HEK293 (cell line): ENCODE measurements at regions not wholly inside any gene's neighbourhood (a gene's known extent, or its start where the extent isn't known, plus 50 kb on each side); places are given as distances from the start of the nearest gene placed in this dataset.

Experiments
- PATZ1 ChIP-seq: fragments of 450-650 bp; formaldehyde crosslinking; IDR thresholded peaks from 2 replicates; pipeline ENCODE4 v1.5.1; 2016; ENCODE audit warnings: missing biosample characterization, missing genetic modification characterization
- PBX3 ChIP-seq: sonication (generic); formaldehyde crosslinking; IDR thresholded peaks from 2 replicates; pipeline ENCODE4 v1.8.1; 2022; ENCODE audit warnings: mild to moderate bottlenecking, moderate library complexity, missing genetic modification reagents
- REST ChIP-seq: fragments of 450-650 bp; formaldehyde crosslinking; IDR thresholded peaks from 2 replicates; pipeline ENCODE4 v1.5.1; 2016; ENCODE audit warnings: missing biosample characterization, missing genetic modification characterization
- TCF7L2 ChIP-seq: IDR thresholded peaks from 2 replicates; pipeline ENCODE4 v1.6.1; 2011; ENCODE audit warnings: low read depth, mild to moderate bottlenecking, inconsistent platforms, low read length, moderate library complexity, borderline replicate concordance
- YY1 ChIP-seq: fragments of 450-650 bp; formaldehyde crosslinking; IDR thresholded peaks from 2 replicates; pipeline ENCODE4 v1.5.1; 2018; ENCODE audit warnings: missing biosample characterization, missing genetic modification characterization
- ZBTB1 ChIP-seq: fragments of 450-650 bp; formaldehyde crosslinking; IDR thresholded peaks from 2 replicates; pipeline ENCODE4 v1.5.1; 2016; ENCODE audit warnings: missing biosample characterization, missing genetic modification characterization
- ZNF324 ChIP-seq: fragments of 450-650 bp; formaldehyde crosslinking; IDR thresholded peaks from 2 replicates; pipeline ENCODE4 v1.5.1; 2016; ENCODE audit warnings: missing biosample characterization, missing genetic modification characterization
- ZNF501 ChIP-seq: fragments of 450-650 bp; formaldehyde crosslinking; IDR thresholded peaks from 2 replicates; pipeline ENCODE4 v1.5.1; 2016; ENCODE audit warnings: missing biosample characterization, missing genetic modification characterization
- ZNF549 ChIP-seq: fragments of 450-650 bp; IDR thresholded peaks from 2 replicates; pipeline ENCODE4 v1.5.1; 2018; ENCODE audit warnings: missing biosample characterization, missing genetic modification characterization, mild to moderate bottlenecking, inconsistent platforms, moderate library complexity
- ZNF558 ChIP-seq: fragments of 450-650 bp; formaldehyde crosslinking; IDR thresholded peaks from 2 replicates; pipeline ENCODE4 v1.5.1; 2016; ENCODE audit warnings: missing biosample characterization, missing genetic modification characterization
- TF ChIP-seq, protein P1 (sequence below): fragments of 450-650 bp; formaldehyde crosslinking; IDR thresholded peaks from 2 replicates; pipeline ENCODE4 v1.5.1; 2016; ENCODE audit warnings: missing biosample characterization, missing genetic modification characterization
- TF ChIP-seq, protein P2 (sequence below): fragments of 450-650 bp; IDR thresholded peaks from 2 replicates; pipeline ENCODE4 v1.5.1; 2018; ENCODE audit warnings: missing biosample characterization, missing genetic modification characterization

DNA sequence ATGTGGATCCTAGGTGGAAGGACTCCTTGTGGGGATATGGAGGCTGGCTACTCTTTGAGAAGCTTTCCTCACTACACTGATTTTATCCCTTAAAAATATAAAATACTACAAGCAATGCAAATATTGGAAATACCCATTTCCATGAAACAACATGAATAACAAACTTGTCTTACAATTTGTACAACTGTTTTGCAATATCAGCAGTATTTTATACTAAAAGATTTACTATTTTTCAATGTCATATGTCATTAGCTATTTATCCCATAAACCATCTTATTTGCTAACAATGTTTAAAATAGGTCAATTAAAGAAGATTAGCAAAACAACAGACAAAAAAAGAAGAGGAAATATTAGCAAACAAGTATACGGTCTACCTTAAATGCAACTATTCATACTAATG is 1674.1 kb downstream of the PCDH7 start:
- TF ChIP-seq, protein P1, sequence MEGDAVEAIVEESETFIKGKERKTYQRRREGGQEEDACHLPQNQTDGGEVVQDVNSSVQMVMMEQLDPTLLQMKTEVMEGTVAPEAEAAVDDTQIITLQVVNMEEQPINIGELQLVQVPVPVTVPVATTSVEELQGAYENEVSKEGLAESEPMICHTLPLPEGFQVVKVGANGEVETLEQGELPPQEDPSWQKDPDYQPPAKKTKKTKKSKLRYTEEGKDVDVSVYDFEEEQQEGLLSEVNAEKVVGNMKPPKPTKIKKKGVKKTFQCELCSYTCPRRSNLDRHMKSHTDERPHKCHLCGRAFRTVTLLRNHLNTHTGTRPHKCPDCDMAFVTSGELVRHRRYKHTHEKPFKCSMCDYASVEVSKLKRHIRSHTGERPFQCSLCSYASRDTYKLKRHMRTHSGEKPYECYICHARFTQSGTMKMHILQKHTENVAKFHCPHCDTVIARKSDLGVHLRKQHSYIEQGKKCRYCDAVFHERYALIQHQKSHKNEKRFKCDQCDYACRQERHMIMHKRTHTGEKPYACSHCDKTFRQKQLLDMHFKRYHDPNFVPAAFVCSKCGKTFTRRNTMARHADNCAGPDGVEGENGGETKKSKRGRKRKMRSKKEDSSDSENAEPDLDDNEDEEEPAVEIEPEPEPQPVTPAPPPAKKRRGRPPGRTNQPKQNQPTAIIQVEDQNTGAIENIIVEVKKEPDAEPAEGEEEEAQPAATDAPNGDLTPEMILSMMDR (tag by site-specific recombination) = no peak
- no peak for TF ChIP-seq PATZ1
- TF ChIP-seq ZBTB1 = no peak
- no peak for TF ChIP-seq ZNF501 (tag by site-specific recombination)
- TF ChIP-seq ZNF558 (tag by site-specific recombination) = no peak
- no peak for TF ChIP-seq ZNF549
- TF ChIP-seq TCF7L2 = no peak
- TF ChIP-seq YY1 (tag by site-specific recombination) = no peak
- no peak for TF ChIP-seq REST
- TF ChIP-seq PBX3 (CRISPR knock-in tag) = no peak
- TF ChIP-seq, protein P2, sequence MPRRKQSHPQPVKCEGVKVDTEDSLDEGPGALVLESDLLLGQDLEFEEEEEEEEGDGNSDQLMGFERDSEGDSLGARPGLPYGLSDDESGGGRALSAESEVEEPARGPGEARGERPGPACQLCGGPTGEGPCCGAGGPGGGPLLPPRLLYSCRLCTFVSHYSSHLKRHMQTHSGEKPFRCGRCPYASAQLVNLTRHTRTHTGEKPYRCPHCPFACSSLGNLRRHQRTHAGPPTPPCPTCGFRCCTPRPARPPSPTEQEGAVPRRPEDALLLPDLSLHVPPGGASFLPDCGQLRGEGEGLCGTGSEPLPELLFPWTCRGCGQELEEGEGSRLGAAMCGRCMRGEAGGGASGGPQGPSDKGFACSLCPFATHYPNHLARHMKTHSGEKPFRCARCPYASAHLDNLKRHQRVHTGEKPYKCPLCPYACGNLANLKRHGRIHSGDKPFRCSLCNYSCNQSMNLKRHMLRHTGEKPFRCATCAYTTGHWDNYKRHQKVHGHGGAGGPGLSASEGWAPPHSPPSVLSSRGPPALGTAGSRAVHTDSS (tag by site-specific recombination) = no peak
- TF ChIP-seq ZNF324 (tag by site-specific recombination) = no peak
